HepG2 (cell line): ENCODE measurements at regions not wholly inside any gene's neighbourhood (a gene's known extent, or its start where the extent isn't known, plus 50 kb on each side); places are given as distances from the start of the nearest gene placed in this dataset.

Experiments
- ATAC-seq: fragments of 200-7000 bp; cut with Tn5 transposase; 3 replicates; pipeline ENCODE4 v1.9.1; 2020; ENCODE audit warnings: mild to moderate bottlenecking, moderate library complexity
- BruUV-seq: library from RNA; stranded (reverse); fragments of 400-500 nt; replicated peaks from 2 replicates; lab custom pipeline; 2021; lab: Mats Ljungman, UMichigan
- CTCF ChIA-PET: fragments of 300-600 bp; formaldehyde crosslinking; extraction: SDS; loops from one replicate; lab custom pipeline; 2021; ENCODE audit warnings: low total read pairs, inconsistent platforms, low intra/inter-chr PET ratio; lab: Yijun Ruan, JAX
- POLR2A ChIA-PET: fragments of 350-600 bp; sonication (Branson Sonifier 250); formaldehyde crosslinking; loops from one replicate; lab custom pipeline; 2020; ENCODE audit warnings: antibody characterized with exemption, inconsistent platforms; lab: Yijun Ruan, JAX
- DNase-seq: peaks from one replicate; pipeline ENCODE4 v3.0.0-alpha.2; 2015; ENCODE audit warnings: low spot score
- FAIRE-seq: peaks from 3 replicates; lab custom pipeline; 2011; peaks lifted over from hg19 to GRCh38; lab: Jason Lieb, UNC
- H2AFZ ChIP-seq: one replicate; pipeline ENCODE4 v1.6.1; 2011; ENCODE audit warnings: low read length, inconsistent platforms
- H3K27ac ChIP-seq: fragments of 300-600 bp; 3 replicates; pipeline ENCODE4 v1.8.0; 2011; ENCODE audit warnings: mixed run types, mild to moderate bottlenecking, mixed read lengths, low read length, inconsistent platforms; ENCODE audit not compliant: insufficient read depth; ENCODE audit errors: extremely low read length
- H3K27me3 ChIP-seq, 2 experiments: fragments of 200-600 bp in 1 of 2; 2 replicates in 1 of 2; 3 replicates in 1 of 2; pipeline versions ENCODE4 v1.6.0 to v1.8.0; 2011; ENCODE audit warnings: low read length in 2 of 2, mild to moderate bottlenecking in 2 of 2, moderate library complexity in 2 of 2, inconsistent platforms in 1 of 2; ENCODE audit not compliant: insufficient read depth in 2 of 2, control insufficient read depth in 1 of 2
- H3K36me3 ChIP-seq, 2 experiments: fragments of 200-600 bp in 1 of 2; replicated peaks in 1 of 2; 2 replicates in 1 of 2; 3 replicates in 1 of 2; pipeline versions ENCODE4 v1.5.1 to v1.8.0; 2011; ENCODE audit warnings: low read length in 2 of 2, inconsistent platforms in 1 of 2; ENCODE audit not compliant: insufficient read depth in 2 of 2, control insufficient read depth in 1 of 2
- H3K4me1 ChIP-seq: 2 replicates; pipeline ENCODE4 v1.5.1; 2012; ENCODE audit warnings: low read length, inconsistent platforms; ENCODE audit not compliant: insufficient read depth
- H3K4me2 ChIP-seq: 2 replicates; pipeline ENCODE4 v1.6.0; 2011; ENCODE audit warnings: low read depth, low read length, inconsistent platforms
- H3K4me3 ChIP-seq, 3 experiments: fragments of 200-600 bp in 1 of 3; sonication (generic), shearing (Covaris generic) in 1 of 3; replicated peaks in 1 of 3; 2 replicates each; pipeline ENCODE4 v1.5.1; 2011 to 2016; ENCODE audit warnings: low read length in 3 of 3, inconsistent platforms in 2 of 3, low read depth in 2 of 3, mild to moderate bottlenecking in 2 of 3, control low read depth in 1 of 3, mixed read lengths in 1 of 3; ENCODE audit not compliant: insufficient read depth in 1 of 3
- H3K79me2 ChIP-seq: one replicate; pipeline ENCODE4 v1.6.1; 2011; ENCODE audit warnings: low read length, inconsistent platforms; ENCODE audit not compliant: insufficient read depth
- H3K9ac ChIP-seq: 2 replicates; pipeline ENCODE4 v1.6.0; 2011; ENCODE audit warnings: mild to moderate bottlenecking, low read depth, low read length, inconsistent platforms; ENCODE audit not compliant: insufficient read depth
- H3K9me3 ChIP-seq: 2 replicates; pipeline ENCODE4 v1.5.1; 2012; ENCODE audit warnings: mild to moderate bottlenecking, low read length
- H4K20me1 ChIP-seq: 2 replicates; pipeline ENCODE4 v1.6.0; 2011; ENCODE audit warnings: inconsistent platforms, mild to moderate bottlenecking, low read length, moderate library complexity; ENCODE audit not compliant: insufficient read depth
- HCFC1 ChIP-seq: fragments of 150-350 bp; IDR thresholded peaks from 2 replicates; pipeline ENCODE4 v1.6.1; 2014; ENCODE audit warnings: low read depth, low read length
- HIVEP1 ChIP-seq: sonication (generic); formaldehyde crosslinking; IDR thresholded peaks from 2 replicates; pipeline ENCODE4 v1.4.0; 2020; ENCODE audit warnings: mild to moderate bottlenecking, missing genetic modification reagents
- SIX4 ChIP-seq: sonication (generic); formaldehyde crosslinking; IDR thresholded peaks from 2 replicates; pipeline ENCODE4 v1.4.0; 2020; ENCODE audit warnings: missing genetic modification reagents
- SRY ChIP-seq: sonication (generic); formaldehyde crosslinking; IDR thresholded peaks from 2 replicates; pipeline ENCODE4 v1.8.0; 2022; ENCODE audit warnings: mild to moderate bottlenecking, missing genetic modification reagents
- ZBTB3 ChIP-seq: sonication (generic); formaldehyde crosslinking; IDR thresholded peaks from 2 replicates; pipeline ENCODE4 v1.4.0; 2020; ENCODE audit warnings: low read depth, mild to moderate bottlenecking, moderate library complexity, missing genetic modification reagents, borderline replicate concordance
- ZBTB8A ChIP-seq: sonication (generic); formaldehyde crosslinking; IDR thresholded peaks from 2 replicates; pipeline ENCODE4 v1.4.0; 2020; ENCODE audit warnings: mild to moderate bottlenecking, low read depth, missing genetic modification reagents, borderline replicate concordance
- ZFP1 ChIP-seq: IDR thresholded peaks from 2 replicates; pipeline ENCODE4 v1.6.1; 2016
- ZNF660 ChIP-seq: sonication (generic); formaldehyde crosslinking; IDR thresholded peaks from 2 replicates; pipeline ENCODE4 v1.5.1; 2020; ENCODE audit warnings: mild to moderate bottlenecking, low read depth, missing genetic modification reagents, borderline replicate concordance
- WGBS: methylation state at CpG from one replicate; pipeline ENCODE4 v1.1.6; 2017; ENCODE audit warnings: low lambda C conversion rate; 5-methylcytosine and 5-hydroxymethylcytosine counted together
- in situ Hi-C: cut with HindIII; loops from 2 replicates; pipeline ENCODE4 v1.10.0; 2017; ENCODE audit warnings: low pct_unique_long_range_greater_than_20kb; ENCODE audit not compliant: extremely low pct_ligation_motif_present
- intact Hi-C: fragments of 100-400 bp; cut with micrococcal nuclease; formaldehyde crosslinking; loops from one replicate; pipeline ENCODE4 v1.10.0; 2022; ENCODE audit not compliant: unreplicated experiment
- TF ChIP-seq, protein P1 (sequence below): sonication (generic); formaldehyde crosslinking; IDR thresholded peaks from 2 replicates; pipeline ENCODE4 v1.4.0; 2020; ENCODE audit warnings: missing genetic modification reagents, borderline replicate concordance
- TF ChIP-seq, protein P2 (sequence below): sonication (generic); formaldehyde crosslinking; IDR thresholded peaks from 2 replicates; pipeline ENCODE4 v1.8.0; 2023; ENCODE audit warnings: mild to moderate bottlenecking, missing genetic modification reagents
- TF ChIP-seq, protein P3 (sequence below): sonication (generic); formaldehyde crosslinking; IDR thresholded peaks from 2 replicates; pipeline ENCODE4 v1.5.0; 2020; ENCODE audit warnings: missing genetic modification reagents

DNA sequence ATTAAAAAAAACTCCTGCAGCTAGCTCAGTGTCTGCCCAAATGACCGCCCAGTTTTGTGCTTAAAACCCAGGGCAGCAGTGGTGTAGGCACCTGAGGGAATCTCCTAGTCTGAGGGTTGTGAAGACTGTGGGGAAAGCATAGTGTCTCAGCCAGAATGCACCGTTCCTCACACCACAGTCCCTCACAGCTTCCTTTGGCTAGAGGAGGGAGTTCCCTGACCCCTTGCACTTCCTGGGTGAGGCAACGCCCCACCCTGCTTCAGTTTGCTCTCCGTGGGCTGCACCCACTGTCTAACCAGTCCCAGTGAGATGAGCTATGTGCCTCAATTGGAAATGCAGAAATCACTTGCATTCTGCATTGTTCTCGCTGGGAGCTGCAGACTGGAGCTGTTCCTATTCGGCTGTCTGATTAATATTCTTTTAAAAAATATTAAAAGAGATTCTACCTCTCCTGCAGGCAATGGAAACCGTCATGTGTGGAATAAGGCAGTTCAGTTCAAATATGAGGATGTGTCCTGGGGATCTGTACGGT is 645.7 kb downstream of the FGF9 start:
- no peak overlapping the region for H3K27ac ChIP-seq
- H3K4me2 ChIP-seq: no peak overlapping the region
- ChIA-PET CTCF (no interaction called here), POLR2A (no interaction called here)
- no peak overlapping the region for H2AFZ ChIP-seq
- in situ Hi-C loops: no loop called here
- no peaks in the 10 kb centered on the region for H4K20me1 ChIP-seq
- BruUV-seq: no TSS peak
- no peaks in the 10 kb centered on the region for H3K4me1 ChIP-seq
- no peak overlapping the region for H3K4me3 ChIP-seq
- no peak overlapping the region for H3K9ac ChIP-seq
- FAIRE-seq: no peak
- no peaks in the 10 kb centered on the region for H3K79me2 ChIP-seq
- H3K27me3 ChIP-seq: no peaks in the 10 kb centered on the region; a peak in 1 of 5 replicates
- DNase-seq: no peak
- intact Hi-C loops: no loop called here
- TF ChIP-seq ZNF660 (CRISPR knock-in tag): no peak
- TF ChIP-seq, protein P1, sequence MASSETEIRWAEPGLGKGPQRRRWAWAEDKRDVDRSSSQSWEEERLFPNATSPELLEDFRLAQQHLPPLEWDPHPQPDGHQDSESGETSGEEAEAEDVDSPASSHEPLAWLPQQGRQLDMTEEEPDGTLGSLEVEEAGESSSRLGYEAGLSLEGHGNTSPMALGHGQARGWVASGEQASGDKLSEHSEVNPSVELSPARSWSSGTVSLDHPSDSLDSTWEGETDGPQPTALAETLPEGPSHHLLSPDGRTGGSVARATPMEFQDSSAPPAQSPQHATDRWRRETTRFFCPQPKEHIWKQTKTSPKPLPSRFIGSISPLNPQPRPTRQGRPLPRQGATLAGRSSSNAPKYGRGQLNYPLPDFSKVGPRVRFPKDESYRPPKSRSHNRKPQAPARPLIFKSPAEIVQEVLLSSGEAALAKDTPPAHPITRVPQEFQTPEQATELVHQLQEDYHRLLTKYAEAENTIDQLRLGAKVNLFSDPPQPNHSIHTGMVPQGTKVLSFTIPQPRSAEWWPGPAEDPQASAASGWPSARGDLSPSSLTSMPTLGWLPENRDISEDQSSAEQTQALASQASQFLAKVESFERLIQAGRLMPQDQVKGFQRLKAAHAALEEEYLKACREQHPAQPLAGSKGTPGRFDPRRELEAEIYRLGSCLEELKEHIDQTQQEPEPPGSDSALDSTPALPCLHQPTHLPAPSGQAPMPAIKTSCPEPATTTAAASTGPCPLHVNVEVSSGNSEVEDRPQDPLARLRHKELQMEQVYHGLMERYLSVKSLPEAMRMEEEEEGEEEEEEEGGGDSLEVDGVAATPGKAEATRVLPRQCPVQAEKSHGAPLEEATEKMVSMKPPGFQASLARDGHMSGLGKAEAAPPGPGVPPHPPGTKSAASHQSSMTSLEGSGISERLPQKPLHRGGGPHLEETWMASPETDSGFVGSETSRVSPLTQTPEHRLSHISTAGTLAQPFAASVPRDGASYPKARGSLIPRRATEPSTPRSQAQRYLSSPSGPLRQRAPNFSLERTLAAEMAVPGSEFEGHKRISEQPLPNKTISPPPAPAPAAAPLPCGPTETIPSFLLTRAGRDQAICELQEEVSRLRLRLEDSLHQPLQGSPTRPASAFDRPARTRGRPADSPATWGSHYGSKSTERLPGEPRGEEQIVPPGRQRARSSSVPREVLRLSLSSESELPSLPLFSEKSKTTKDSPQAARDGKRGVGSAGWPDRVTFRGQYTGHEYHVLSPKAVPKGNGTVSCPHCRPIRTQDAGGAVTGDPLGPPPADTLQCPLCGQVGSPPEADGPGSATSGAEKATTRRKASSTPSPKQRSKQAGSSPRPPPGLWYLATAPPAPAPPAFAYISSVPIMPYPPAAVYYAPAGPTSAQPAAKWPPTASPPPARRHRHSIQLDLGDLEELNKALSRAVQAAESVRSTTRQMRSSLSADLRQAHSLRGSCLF (CRISPR knock-in tag): no peak
- peaks cover 28% of the 10 kb centered on the region for H3K9me3 ChIP-seq
- 0% methylated on average over 6 of the region's 8 CpGs for WGBS
- no peaks in the 10 kb centered on the region for H3K36me3 ChIP-seq
- no peak for ATAC-seq

DNA sequence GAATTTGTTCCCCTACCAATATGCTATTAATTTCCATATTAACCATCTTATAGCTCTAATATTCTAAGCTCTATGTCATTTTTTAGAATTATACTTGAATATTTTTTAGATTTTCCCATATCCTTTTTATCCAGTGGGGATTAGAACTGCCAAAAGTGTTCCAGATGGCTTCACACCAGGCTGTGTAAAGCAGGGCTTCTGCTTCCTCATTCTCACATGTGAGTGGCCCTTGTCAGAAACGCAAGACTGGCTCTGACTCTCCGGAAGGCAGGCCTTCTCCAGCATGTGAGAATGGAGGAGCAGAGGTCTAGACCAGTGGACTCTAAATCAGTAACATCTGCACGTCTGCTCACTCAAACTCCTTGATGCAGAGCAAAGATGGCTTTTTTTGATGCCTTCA is 650.1 kb downstream of the FGF9 start:
- no peak overlapping the region for H3K4me2 ChIP-seq
- intact Hi-C loops (no loop called here), in situ Hi-C loops (no loop called here)
- peaks cover 36% of the 10 kb centered on the region for H3K9me3 ChIP-seq
- H3K27ac ChIP-seq: no peak overlapping the region
- no peak overlapping the region for H3K4me3 ChIP-seq
- POLR2A ChIA-PET: no interaction called here
- no peak overlapping the region for H2AFZ ChIP-seq
- BruUV-seq: no TSS peak
- H3K79me2 ChIP-seq: no peaks in the 10 kb centered on the region
- WGBS: 13% methylated on average over 3 of the region's 3 CpGs
- H3K9ac ChIP-seq: no peak overlapping the region
- CTCF ChIA-PET: no interaction called here
- DNase-seq (no peak), FAIRE-seq (no peak), ATAC-seq (no peak)
- H3K4me1 ChIP-seq: no peaks in the 10 kb centered on the region
- H4K20me1 ChIP-seq: no peaks in the 10 kb centered on the region
- no peaks in the 10 kb centered on the region for H3K27me3 ChIP-seq
- no peaks in the 10 kb centered on the region for H3K36me3 ChIP-seq
- no peak for TF ChIP-seq HIVEP1 (CRISPR knock-in tag)
- no peak for TF ChIP-seq ZFP1 (CRISPR knock-in tag)
- no peak for TF ChIP-seq SIX4
- TF ChIP-seq, protein P2, sequence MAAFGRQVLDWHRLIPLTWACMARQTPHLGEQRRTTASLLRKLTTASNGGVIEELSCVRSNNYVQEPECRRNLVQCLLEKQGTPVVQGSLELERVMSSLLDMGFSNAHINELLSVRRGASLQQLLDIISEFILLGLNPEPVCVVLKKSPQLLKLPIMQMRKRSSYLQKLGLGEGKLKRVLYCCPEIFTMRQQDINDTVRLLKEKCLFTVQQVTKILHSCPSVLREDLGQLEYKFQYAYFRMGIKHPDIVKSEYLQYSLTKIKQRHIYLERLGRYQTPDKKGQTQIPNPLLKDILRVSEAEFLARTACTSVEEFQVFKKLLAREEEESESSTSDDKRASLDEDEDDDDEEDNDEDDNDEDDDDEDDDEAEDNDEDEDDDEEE: no peak
- TF ChIP-seq ZBTB3 (CRISPR knock-in tag): no peak
- TF ChIP-seq, protein P3, sequence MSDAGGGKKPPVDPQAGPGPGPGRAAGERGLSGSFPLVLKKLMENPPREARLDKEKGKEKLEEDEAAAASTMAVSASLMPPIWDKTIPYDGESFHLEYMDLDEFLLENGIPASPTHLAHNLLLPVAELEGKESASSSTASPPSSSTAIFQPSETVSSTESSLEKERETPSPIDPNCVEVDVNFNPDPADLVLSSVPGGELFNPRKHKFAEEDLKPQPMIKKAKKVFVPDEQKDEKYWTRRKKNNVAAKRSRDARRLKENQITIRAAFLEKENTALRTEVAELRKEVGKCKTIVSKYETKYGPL (CRISPR knock-in tag): no peak
- no peak for TF ChIP-seq SRY (CRISPR knock-in tag)
- TF ChIP-seq HCFC1: no peak
- TF ChIP-seq ZBTB8A: no peak
